Activated B cell treated with CpG ODN at 0.5 μM for 24 hours (primary cell): ENCODE measurements at regions not wholly inside any gene's neighbourhood (a gene's known extent, or its start where the extent isn't known, plus 50 kb on each side); places are given as distances from the start of the nearest gene placed in this dataset.

Experiments
- ATAC-seq: fragments of 200-7000 bp; cut with Tn5 transposase; one replicate; pipeline ENCODE4 v1.10.0; 2021; ENCODE audit warnings: low read depth, mild to moderate bottlenecking, moderate library complexity
- CTCF ChIA-PET: fragments of 350-600 bp; sonication (Branson Sonifier 250); formaldehyde crosslinking; loops from one replicate; lab custom pipeline; 2021; ENCODE audit warnings: antibody characterized with exemption; lab: Charles Lee
- POLR2A ChIA-PET: fragments of 350-600 bp; sonication (Branson Sonifier 250); formaldehyde crosslinking; loops from one replicate; lab custom pipeline; 2021; ENCODE audit warnings: antibody characterized with exemption; lab: Charles Lee
- DNase-seq: peaks from one replicate; pipeline ENCODE4 v3.0.0; 2022
- H3K27ac Mint-ChIP-seq: one replicate; pipeline ENCODE4 v1.8.0; 2020; ENCODE audit warnings: mixed read lengths
- H3K27me3 Mint-ChIP-seq: one replicate; pipeline ENCODE4 v1.8.0; 2021; ENCODE audit warnings: mixed read lengths
- H3K36me3 Mint-ChIP-seq: one replicate; pipeline ENCODE4 v1.8.0; 2021; ENCODE audit warnings: low read depth, mixed read lengths
- H3K4me1 Mint-ChIP-seq: one replicate; pipeline ENCODE4 v1.8.0; 2021; ENCODE audit warnings: mixed read lengths
- H3K4me3 Mint-ChIP-seq: one replicate; pipeline ENCODE4 v1.8.0; 2020; ENCODE audit warnings: mild to moderate bottlenecking, mixed read lengths
- H3K9me3 Mint-ChIP-seq: one replicate; pipeline ENCODE4 v1.8.0; 2020; ENCODE audit warnings: mixed read lengths
- CTCF ChIP-seq: fragments of 200-600 bp; IDR thresholded peaks from one replicate; pipeline ENCODE4 v1.8.0; 2022; ENCODE audit warnings: antibody characterized with exemption, mild to moderate bottlenecking
- intact Hi-C: fragments of 100-400 bp; cut with micrococcal nuclease; formaldehyde crosslinking; loops from one replicate; pipeline ENCODE4 v1.15.1; 2024

DNA sequence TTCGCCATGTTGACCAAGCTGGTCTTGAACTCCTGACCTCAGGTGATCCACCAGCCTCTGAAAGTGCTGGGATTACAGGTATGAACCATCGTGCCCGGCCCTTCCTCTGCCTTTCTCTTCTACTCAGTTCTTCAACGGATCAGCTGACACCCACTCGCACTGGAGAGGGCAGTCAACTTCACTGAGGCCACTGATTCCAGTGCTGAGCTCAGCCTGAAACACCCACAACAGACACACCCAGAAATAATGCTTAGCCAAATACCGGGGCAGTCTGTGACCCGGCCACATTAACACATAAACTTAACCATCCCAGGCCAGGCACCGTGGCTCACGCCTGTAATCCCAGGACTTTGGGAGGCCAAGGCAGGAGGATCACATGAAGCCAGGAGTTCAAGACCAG, 119.3 kb upstream of the CHST15 start:
- H3K36me3 Mint-ChIP-seq, result no peaks in the 10 kb centered on the region
- H3K27ac Mint-ChIP-seq, result no peak overlapping the region
- CTCF ChIA-PET, result no interaction called here
- no peaks in the 10 kb centered on the region for H3K27me3 Mint-ChIP-seq
- H3K4me1 Mint-ChIP-seq, result no peaks in the 10 kb centered on the region
- H3K9me3 Mint-ChIP-seq, result no peaks in the 10 kb centered on the region
- no peak for DNase-seq
- POLR2A ChIA-PET, result no interaction called here
- intact Hi-C loops, result no loop called here
- no peak for TF ChIP-seq CTCF
- no peak for ATAC-seq
- H3K4me3 Mint-ChIP-seq, result no peak overlapping the region

DNA sequence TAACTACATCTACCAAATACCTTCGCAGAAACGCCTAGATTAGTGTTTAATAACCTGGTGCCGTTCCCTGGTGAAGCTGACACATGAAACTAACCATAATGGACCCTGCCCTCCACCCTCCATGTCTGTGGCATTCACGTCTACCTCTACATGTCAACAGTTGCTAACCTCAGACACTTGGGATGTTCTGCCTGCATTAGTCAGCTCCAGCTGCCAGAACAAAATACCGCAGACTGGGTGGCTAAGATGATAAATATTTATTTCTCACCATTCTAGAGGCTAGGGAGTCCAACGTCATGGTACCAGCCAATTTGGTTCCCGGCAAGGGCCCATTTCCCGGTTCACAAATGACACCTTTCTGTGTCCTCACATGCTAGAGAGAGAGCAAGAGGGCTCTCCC, 118.5 kb upstream of the CHST15 start:
- Mint-ChIP-seq H3K36me3 (no peaks in the 10 kb centered on the region), H3K27me3 (no peaks in the 10 kb centered on the region), H3K9me3 (no peaks in the 10 kb centered on the region), H3K27ac (no peak overlapping the region), H3K4me1 (no peaks in the 10 kb centered on the region), H3K4me3 (no peak overlapping the region)
- POLR2A ChIA-PET, result no interaction called here
- intact Hi-C loops, result no loop called here
- CTCF ChIA-PET, result no interaction called here
- ATAC-seq (no peak), DNase-seq (no peak)
- no peak for TF ChIP-seq CTCF

DNA sequence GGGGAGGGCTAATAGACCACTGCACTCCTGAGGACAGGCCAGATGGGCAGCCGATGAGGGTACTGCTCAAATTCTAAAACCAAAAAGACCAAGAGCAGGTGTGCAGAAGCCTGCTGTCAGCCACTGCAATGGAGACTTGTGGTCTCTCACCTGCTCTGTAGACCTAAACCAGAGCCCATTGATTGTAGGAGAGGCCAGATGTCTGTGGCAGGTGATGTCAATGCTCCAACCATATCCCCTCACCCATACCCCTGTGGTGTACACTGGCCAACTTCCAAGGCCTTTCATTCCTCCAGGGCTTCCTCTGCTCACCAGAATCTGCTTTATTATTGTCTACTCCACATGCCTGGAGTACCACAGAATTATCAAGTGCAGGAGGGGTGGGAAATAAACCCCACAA, 116.9 kb upstream of the CHST15 start:
- Mint-ChIP-seq H3K36me3 (no peaks in the 10 kb centered on the region), H3K4me3 (no peak overlapping the region), H3K27me3 (no peaks in the 10 kb centered on the region), H3K27ac (no peak overlapping the region), H3K4me1 (no peaks in the 10 kb centered on the region), H3K9me3 (no peaks in the 10 kb centered on the region)
- TF ChIP-seq CTCF, result no peak
- intact Hi-C loops, result no loop called here
- no peak for DNase-seq
- ChIA-PET POLR2A (no interaction called here), CTCF (no interaction called here)
- ATAC-seq, result no peak

DNA sequence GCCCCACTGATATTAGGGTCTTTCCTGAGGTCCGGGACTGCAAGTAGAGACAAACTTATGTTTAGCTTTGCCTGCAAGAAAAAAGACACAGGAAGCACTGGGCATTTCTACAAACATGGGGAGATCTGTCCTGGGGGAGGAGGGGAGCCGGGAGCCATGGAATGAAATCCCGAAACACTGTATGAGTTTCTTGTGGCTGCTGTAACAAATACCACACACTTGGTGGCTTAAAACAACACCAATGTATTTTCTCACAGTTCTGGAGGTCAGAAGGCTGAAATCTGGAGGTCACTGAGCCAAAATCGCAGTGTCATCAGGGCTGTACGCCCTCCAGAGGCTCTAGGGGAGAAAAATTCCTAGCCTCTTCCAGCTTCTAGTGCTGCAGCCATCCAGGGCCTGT, 114.0 kb upstream of the CHST15 start:
- H3K27ac Mint-ChIP-seq, result no peak overlapping the region
- H3K36me3 Mint-ChIP-seq, result no peaks in the 10 kb centered on the region
- no peaks in the 10 kb centered on the region for H3K9me3 Mint-ChIP-seq
- POLR2A ChIA-PET, result no interaction called here
- H3K4me3 Mint-ChIP-seq, result no peak overlapping the region
- CTCF ChIA-PET, result no interaction called here
- ATAC-seq (no peak), DNase-seq (no peak)
- intact Hi-C loops, result no loop called here
- no peaks in the 10 kb centered on the region for H3K4me1 Mint-ChIP-seq
- no peaks in the 10 kb centered on the region for H3K27me3 Mint-ChIP-seq
- no peak for TF ChIP-seq CTCF

DNA sequence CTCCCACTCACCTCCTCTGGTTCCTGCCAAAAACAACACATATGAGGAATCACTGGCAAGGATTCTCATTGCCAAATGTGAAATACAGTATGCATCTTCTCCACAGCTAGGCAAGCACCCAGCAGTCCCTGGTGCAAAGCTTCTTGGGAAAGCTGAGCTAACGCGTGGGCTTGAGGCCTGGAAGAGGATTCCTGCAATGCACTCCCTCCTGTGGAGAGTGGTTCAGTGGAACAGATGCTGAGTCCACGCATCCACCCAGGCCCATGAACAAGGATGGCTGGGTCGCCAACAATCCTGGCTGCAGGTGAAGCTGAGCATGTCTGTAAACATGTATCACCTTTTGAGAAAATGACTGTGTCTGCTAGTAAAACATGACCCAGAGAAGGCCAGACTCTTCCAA, 113.2 kb upstream of the CHST15 start:
- ChIA-PET CTCF (no interaction called here), POLR2A (no interaction called here)
- no peak for DNase-seq
- H3K4me1 Mint-ChIP-seq, result no peaks in the 10 kb centered on the region
- intact Hi-C loops, result no loop called here
- H3K9me3 Mint-ChIP-seq, result no peaks in the 10 kb centered on the region
- no peaks in the 10 kb centered on the region for H3K36me3 Mint-ChIP-seq
- no peaks in the 10 kb centered on the region for H3K27me3 Mint-ChIP-seq
- no peak for TF ChIP-seq CTCF
- no peak for ATAC-seq
- H3K27ac Mint-ChIP-seq, result no peak overlapping the region
- no peak overlapping the region for H3K4me3 Mint-ChIP-seq
